PFSK-1 (cell line): ENCODE measurements at regions not wholly inside any gene's neighbourhood (a gene's known extent, or its start where the extent isn't known, plus 50 kb on each side); places are given as distances from the start of the nearest gene placed in this dataset.

Experiments
- FOXP2 ChIP-seq: optimal IDR thresholded peaks from 2 replicates; pipeline ENCODE3; 2011; ENCODE audit warnings: borderline replicate concordance, control low read depth, inconsistent platforms; ENCODE audit not compliant: insufficient read depth; ENCODE audit errors: extremely low read length, extremely low read depth
- POLR2AphosphoS5 ChIP-seq: IDR thresholded peaks from 2 replicates; pipeline ENCODE4 v1.6.1; 2012; ENCODE audit warnings: low read depth, mild to moderate bottlenecking, control low read depth, low read length, moderate library complexity
- SIN3A ChIP-seq: IDR thresholded peaks from 2 replicates; pipeline ENCODE4 v1.6.1; 2012; ENCODE audit warnings: mild to moderate bottlenecking, low read length, moderate library complexity, borderline replicate concordance; ENCODE audit not compliant: insufficient read depth
- TAF1 ChIP-seq: IDR thresholded peaks from 2 replicates; pipeline ENCODE4 v1.6.1; 2012; ENCODE audit warnings: low read length, control low read depth, borderline replicate concordance; ENCODE audit not compliant: insufficient read depth
- TF ChIP-seq, protein P1 (sequence below), 2 experiments: IDR thresholded peaks; 2 replicates each; pipeline versions ENCODE4 v1.6.1 to v1.8.0; 2011 to 2012; ENCODE audit warnings: low read depth in 2 of 2, low read length in 2 of 2, control low read depth in 1 of 2, inconsistent platforms in 1 of 2, mild to moderate bottlenecking in 1 of 2, moderate library complexity in 1 of 2; ENCODE audit not compliant: insufficient read depth in 1 of 2

DNA sequence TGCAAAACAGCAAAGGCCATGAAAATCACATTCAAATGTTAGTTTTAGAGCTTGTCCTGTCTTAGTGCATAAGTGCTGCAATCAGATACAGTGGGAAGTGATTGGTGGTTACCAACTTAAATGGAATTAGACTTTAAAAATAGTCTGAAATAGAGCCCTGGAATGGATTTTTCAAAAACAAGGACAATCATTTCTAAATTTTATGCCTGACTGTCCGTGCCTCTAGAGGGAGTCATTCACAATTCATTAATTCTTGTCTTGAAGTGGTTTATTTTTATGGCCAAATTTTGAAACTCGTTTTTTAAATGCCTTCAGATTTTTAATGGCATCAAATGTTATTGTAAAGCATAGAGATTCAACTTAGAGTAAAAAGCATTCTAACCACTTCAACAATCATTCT, 561.8 kb upstream of the DAB2 start:
- TF ChIP-seq POLR2AphosphoS5: no peak
- TF ChIP-seq, protein P1, sequence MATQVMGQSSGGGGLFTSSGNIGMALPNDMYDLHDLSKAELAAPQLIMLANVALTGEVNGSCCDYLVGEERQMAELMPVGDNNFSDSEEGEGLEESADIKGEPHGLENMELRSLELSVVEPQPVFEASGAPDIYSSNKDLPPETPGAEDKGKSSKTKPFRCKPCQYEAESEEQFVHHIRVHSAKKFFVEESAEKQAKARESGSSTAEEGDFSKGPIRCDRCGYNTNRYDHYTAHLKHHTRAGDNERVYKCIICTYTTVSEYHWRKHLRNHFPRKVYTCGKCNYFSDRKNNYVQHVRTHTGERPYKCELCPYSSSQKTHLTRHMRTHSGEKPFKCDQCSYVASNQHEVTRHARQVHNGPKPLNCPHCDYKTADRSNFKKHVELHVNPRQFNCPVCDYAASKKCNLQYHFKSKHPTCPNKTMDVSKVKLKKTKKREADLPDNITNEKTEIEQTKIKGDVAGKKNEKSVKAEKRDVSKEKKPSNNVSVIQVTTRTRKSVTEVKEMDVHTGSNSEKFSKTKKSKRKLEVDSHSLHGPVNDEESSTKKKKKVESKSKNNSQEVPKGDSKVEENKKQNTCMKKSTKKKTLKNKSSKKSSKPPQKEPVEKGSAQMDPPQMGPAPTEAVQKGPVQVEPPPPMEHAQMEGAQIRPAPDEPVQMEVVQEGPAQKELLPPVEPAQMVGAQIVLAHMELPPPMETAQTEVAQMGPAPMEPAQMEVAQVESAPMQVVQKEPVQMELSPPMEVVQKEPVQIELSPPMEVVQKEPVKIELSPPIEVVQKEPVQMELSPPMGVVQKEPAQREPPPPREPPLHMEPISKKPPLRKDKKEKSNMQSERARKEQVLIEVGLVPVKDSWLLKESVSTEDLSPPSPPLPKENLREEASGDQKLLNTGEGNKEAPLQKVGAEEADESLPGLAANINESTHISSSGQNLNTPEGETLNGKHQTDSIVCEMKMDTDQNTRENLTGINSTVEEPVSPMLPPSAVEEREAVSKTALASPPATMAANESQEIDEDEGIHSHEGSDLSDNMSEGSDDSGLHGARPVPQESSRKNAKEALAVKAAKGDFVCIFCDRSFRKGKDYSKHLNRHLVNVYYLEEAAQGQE (IDR thresholded peaks at IDR 0.05; ENCODE audit: insufficient read depth in 1 of 2, low read depth in 2 of 2, low read length in 2 of 2): no peak
- no peak for TF ChIP-seq TAF1
- TF ChIP-seq SIN3A: no peak
- no peak for TF ChIP-seq FOXP2
